Vagina (tissue), 2 donors: ENCODE measurements at regions not wholly inside any gene's neighbourhood (a gene's known extent, or its start where the extent isn't known, plus 50 kb on each side); places are given as distances from the start of the nearest gene placed in this dataset.

Source experiments
- DNase-seq, 2 donors: peaks; one replicate each; pipeline ENCODE4 v3.0.0-alpha.2; 2017; ENCODE audit errors: extremely low spot score in 2 of 2
- H3K27ac ChIP-seq: fragments of 200-600 bp; sonication (generic); one replicate; pipeline ENCODE4 v1.5.1; 2019
- H3K27me3 ChIP-seq: fragments of 200-600 bp; sonication (generic); one replicate; pipeline ENCODE4 v1.5.1; 2019
- H3K36me3 ChIP-seq, 2 donors: fragments of 200-600 bp; sonication (generic); one replicate each; pipeline ENCODE4 v1.5.1; 2017 to 2019
- H3K4me1 ChIP-seq: fragments of 200-600 bp; sonication (generic); one replicate; pipeline ENCODE4 v1.5.1; 2019
- H3K4me3 ChIP-seq, 2 donors: fragments of 200-600 bp; sonication (generic); 1 replicate in 1 of 2; 2 replicates in 1 of 2; pipeline ENCODE4 v1.5.1; 2016 to 2019
- H3K9me3 ChIP-seq: fragments of 200-600 bp; sonication (generic); one replicate; pipeline ENCODE4 v1.5.1; 2019
- CTCF ChIP-seq, 3 experiments: fragments of 450-650 bp in 2 of 3; fragments of 200-600 bp in 1 of 3; sonication (generic) in 1 of 3; IDR thresholded peaks; one replicate each; pipeline ENCODE4 v1.5.1; 2017 to 2019; ENCODE audit warnings: antibody characterized with exemption in 3 of 3, mild to moderate bottlenecking in 2 of 3, moderate library complexity in 2 of 3
- POLR2A ChIP-seq, 2 donors: fragments of 450-650 bp; IDR thresholded peaks; one replicate each; pipeline ENCODE4 v1.6.1; 2017; ENCODE audit warnings: antibody characterized with exemption in 2 of 2, mild to moderate bottlenecking in 2 of 2, moderate library complexity in 2 of 2
- POLR2AphosphoS5 ChIP-seq, 2 donors: sonication (generic); formaldehyde crosslinking; IDR thresholded peaks; one replicate each; pipeline ENCODE4 v1.9.0; 2017; ENCODE audit warnings: antibody characterized with exemption in 2 of 2, mild to moderate bottlenecking in 2 of 2, low read depth in 1 of 2; ENCODE audit not compliant: insufficient read depth in 1 of 2
- intact Hi-C: fragments of 100-400 bp; cut with DNase I; formaldehyde crosslinking; loops from one replicate; pipeline ENCODE4 v1.15.1; 2023

- Histone ChIP-seq H3K4me1 (peaks cover 21% of the 10 kb centered on the region), H3K9me3 (no peaks in the 10 kb centered on the region), H3K36me3 (no peaks in the 10 kb centered on the region), H3K27me3 (no peaks in the 10 kb centered on the region), H3K27ac (no peak overlapping the region), H3K4me3 (no peak overlapping the region)
- intact Hi-C loops = loop anchor here (10.0 kb wide), 1 partner anchor 230 kb away; the partner anchor contains the start of gene FOXO1
- no peak for DNase-seq
- no peak for TF ChIP-seq POLR2A (IDR thresholded peaks at IDR 0.05)
- no peak for TF ChIP-seq POLR2AphosphoS5 (IDR thresholded peaks at IDR 0.05; ENCODE audit: insufficient read depth in 1 of 2, low read depth in 1 of 2)
- no peak for TF ChIP-seq CTCF (IDR thresholded peaks at IDR 0.05)
These were observed 231.7 kb downstream of the FOXO1 start for GRCh38 chr13:40434516-40435397.

- H3K4me3 ChIP-seq = no peak overlapping the region
- peak overlapping the region; percentile 66 for H3K27ac ChIP-seq
- TF ChIP-seq POLR2A (IDR thresholded peaks at IDR 0.05) = no peak
- TF ChIP-seq CTCF (IDR thresholded peaks at IDR 0.05) = no peak
- peaks cover 36% of the 10 kb centered on the region for H3K4me1 ChIP-seq
- intact Hi-C loops = loop anchor here (10.0 kb wide), 1 partner anchor 227 kb away; the partner anchor contains the start of gene FOXO1
- H3K27me3 ChIP-seq = no peaks in the 10 kb centered on the region
- no peak for DNase-seq
- H3K36me3 ChIP-seq = no peaks in the 10 kb centered on the region
- no peaks in the 10 kb centered on the region for H3K9me3 ChIP-seq
These were observed 228.3 kb downstream of the FOXO1 start for GRCh38 chr13:40438022-40438680.

- H3K4me3 ChIP-seq = peak overlapping the region; percentile 19 to 24
- H3K36me3 ChIP-seq = no peaks in the 10 kb centered on the region
- intact Hi-C loops = loop anchor here (10.0 kb wide), 1 partner anchor 226 kb away; the partner anchor contains the start of gene FOXO1
- peaks cover 36% of the 10 kb centered on the region for H3K4me1 ChIP-seq
- no peaks in the 10 kb centered on the region for H3K27me3 ChIP-seq
- H3K27ac ChIP-seq = peak overlapping the region; percentile 66
- H3K9me3 ChIP-seq = no peaks in the 10 kb centered on the region
- DNase-seq = no peak
- no peak for TF ChIP-seq CTCF (IDR thresholded peaks at IDR 0.05)
- TF ChIP-seq POLR2AphosphoS5 (IDR thresholded peaks at IDR 0.05; ENCODE audit: insufficient read depth in 1 of 2, low read depth in 1 of 2) = peak in 1 of 2 donors; percentile 48
These were observed 227.2 kb downstream of the FOXO1 start for GRCh38 chr13:40438999-40439797.

GRCh38 chr13:40439928-40440327, 226.5 kb downstream of the FOXO1 start:
- Histone ChIP-seq H3K27ac (peak overlapping the region; percentile 66), H3K4me3 (no peak overlapping the region), H3K9me3 (no peaks in the 10 kb centered on the region), H3K27me3 (no peaks in the 10 kb centered on the region), H3K36me3 (no peaks in the 10 kb centered on the region), H3K4me1 (peaks cover 36% of the 10 kb centered on the region)
- TF ChIP-seq CTCF (IDR thresholded peaks at IDR 0.05) (no peak), POLR2A (IDR thresholded peaks at IDR 0.05) (no peak), POLR2AphosphoS5 (IDR thresholded peaks at IDR 0.05; ENCODE audit: insufficient read depth in 1 of 2, low read depth in 1 of 2) (no peak)
- no peak for DNase-seq
- intact Hi-C loops = loop anchor here (10.0 kb wide), 2 partner anchors 225 to 365 kb away; partner anchors contain the start of gene FOXO1
